NOMO-1 treated with dmso at 0.1 percent for 144 hours (cell line): ENCODE measurements at regions not wholly inside any gene's neighbourhood (a gene's known extent, or its start where the extent isn't known, plus 50 kb on each side); places are given as distances from the start of the nearest gene placed in this dataset.
A peak's percentile ranks its signal among the peaks of the same experiment; 100 is the strongest.

ENCODE experiments used
- DNase-seq: peaks from one replicate; lab custom pipeline; 2025; ENCODE audit not compliant: unreplicated experiment; lab: John Stamatoyannopoulos, UW

GRCh38 chr6:122524056-122524455 is 52.4 kb upstream of the SERINC1 start:
- DNase-seq, result no peak

- peak; percentile 27 for DNase-seq
These were observed 58.9 kb upstream of the SERINC1 start for GRCh38 chr6:122530440-122531046.

GRCh38 chr6:122548281-122548680 is 61.9 kb upstream of the PKIB start:
- no peak for DNase-seq

- DNase-seq, result no peak
These were observed 61.4 kb upstream of the PKIB start for GRCh38 chr6:122548820-122549219.

DNA sequence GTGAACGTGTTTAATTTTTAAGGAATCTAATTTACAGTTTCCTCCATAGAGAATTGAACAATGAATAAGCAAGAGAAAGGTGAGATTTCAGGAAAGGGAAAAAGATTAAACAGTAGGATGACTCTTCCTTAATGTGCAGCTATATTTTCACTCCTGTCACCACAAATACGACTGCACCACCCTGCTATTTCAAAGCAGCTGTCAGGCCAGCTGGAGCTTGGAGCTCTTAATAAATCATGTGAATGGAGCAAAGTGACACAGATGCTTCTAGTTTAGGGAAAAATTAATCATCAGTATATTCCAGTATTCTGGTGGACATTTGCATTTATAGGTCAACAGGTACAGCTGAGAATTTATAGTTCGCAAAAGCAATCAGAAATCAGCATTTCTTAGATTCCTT is 56.5 kb upstream of the PKIB start:
- no peak for DNase-seq

GRCh38 chr6:122555561-122555960 is 54.6 kb upstream of the PKIB start:
- no peak for DNase-seq

- DNase-seq, result no peak
These were observed 52.1 kb upstream of the PKIB start for GRCh38 chr6:122558080-122558479.
